IMR-90 (cell line): ENCODE measurements at regions not wholly inside any gene's neighbourhood (a gene's known extent, or its start where the extent isn't known, plus 50 kb on each side); places are given as distances from the start of the nearest gene placed in this dataset.

Experiments used
- ATAC-seq: fragments of 200-7000 bp; cut with Tn5 transposase; 2 replicates; pipeline ENCODE4 v1.9.1; 2020; ENCODE audit warnings: low read depth, mild to moderate bottlenecking, moderate library complexity
- BruUV-seq: library from RNA; stranded (reverse); fragments of 400-500 nt; replicated peaks from 2 replicates; lab custom pipeline; 2021; lab: Mats Ljungman, UMichigan
- CTCF ChIA-PET: fragments of 300-600 bp; formaldehyde crosslinking; extraction: SDS; loops from one replicate; lab custom pipeline; 2021; ENCODE audit warnings: antibody characterized with exemption; lab: Yijun Ruan, JAX
- POLR2A ChIA-PET: fragments of 300-600 bp; sonication (Branson Sonifier 250); formaldehyde crosslinking; loops from one replicate; lab custom pipeline; 2022; ENCODE audit warnings: antibody characterized with exemption; ENCODE audit not compliant: unreplicated experiment; lab: Charles Lee
- DNase-seq: peaks from one replicate; pipeline ENCODE4 v3.0.0; 2013
- H2AFZ ChIP-seq: replicated peaks from 2 replicates; pipeline ENCODE3; 2013; ENCODE audit warnings: low read length, mild to moderate bottlenecking; ENCODE audit not compliant: poor library complexity
- H2AK5ac ChIP-seq: 2 replicates; pipeline ENCODE4 v1.6.1; 2013; ENCODE audit warnings: low read depth, low read length, inconsistent platforms
- H2AK9ac ChIP-seq: replicated peaks from 2 replicates; pipeline ENCODE3; 2013; ENCODE audit warnings: mild to moderate bottlenecking, low read depth, low read length, moderate library complexity; ENCODE audit not compliant: poor library complexity
- H2BK120ac ChIP-seq: 2 replicates; pipeline ENCODE4 v1.6.1; 2013; ENCODE audit warnings: low read depth, low read length, inconsistent platforms
- H2BK15ac ChIP-seq: 3 replicates; pipeline ENCODE4 v1.6.1; 2013; ENCODE audit warnings: low read depth, low read length, inconsistent platforms
- H2BK20ac ChIP-seq: 2 replicates; pipeline ENCODE4 v1.6.1; 2013; ENCODE audit warnings: low read depth, mild to moderate bottlenecking, inconsistent platforms, low read length, moderate library complexity
- H2BK5ac ChIP-seq: 2 replicates; pipeline ENCODE4 v1.6.1; 2013; ENCODE audit warnings: mild to moderate bottlenecking, low read depth, low read length, inconsistent platforms; ENCODE audit not compliant: poor library complexity, severe bottlenecking
- H3K14ac ChIP-seq: replicated peaks from 2 replicates; pipeline ENCODE4 v1.6.1; 2013; ENCODE audit warnings: low read depth, low read length, inconsistent platforms
- H3K18ac ChIP-seq: 2 replicates; pipeline ENCODE4 v1.6.1; 2013; ENCODE audit warnings: low read depth, low read length, control low read depth
- H3K23ac ChIP-seq: 2 replicates; pipeline ENCODE4 v1.6.1; 2013; ENCODE audit warnings: low read depth, low read length, inconsistent platforms
- H3K27ac ChIP-seq: 2 replicates; pipeline ENCODE4 v1.5.1; 2013; ENCODE audit warnings: mild to moderate bottlenecking, control low read depth, low read length; ENCODE audit not compliant: insufficient read depth
- H3K27me3 ChIP-seq: 2 replicates; pipeline ENCODE4 v1.6.1; 2013; ENCODE audit warnings: low read length; ENCODE audit not compliant: control insufficient read depth, insufficient read depth
- H3K36me3 ChIP-seq: 2 replicates; pipeline ENCODE4 v1.6.1; 2013; ENCODE audit warnings: low read length, mixed read lengths; ENCODE audit not compliant: control insufficient read depth, insufficient read depth
- H3K4ac ChIP-seq: 2 replicates; pipeline ENCODE4 v1.6.1; 2013; ENCODE audit warnings: low read depth, low read length, inconsistent platforms
- H3K4me1 ChIP-seq: 2 replicates; pipeline ENCODE4 v1.6.1; 2013; ENCODE audit warnings: low read length, mixed read lengths; ENCODE audit not compliant: control insufficient read depth, insufficient read depth
- H3K4me2 ChIP-seq: 2 replicates; pipeline ENCODE4 v1.6.1; 2013; ENCODE audit warnings: low read depth, mild to moderate bottlenecking, control low read depth, low read length, moderate library complexity
- H3K4me3 ChIP-seq: 2 replicates; pipeline ENCODE4 v1.5.1; 2013; ENCODE audit warnings: low read depth, mild to moderate bottlenecking, control low read depth, low read length, moderate library complexity; ENCODE audit not compliant: insufficient read depth
- H3K56ac ChIP-seq: 2 replicates; pipeline ENCODE4 v1.6.1; 2013; ENCODE audit warnings: low read length, inconsistent platforms; ENCODE audit not compliant: insufficient read depth; ENCODE audit errors: extremely low read depth
- H3K79me1 ChIP-seq, 2 experiments: 2 replicates each; pipeline ENCODE4 v1.6.1; 2013; ENCODE audit warnings: low read length in 2 of 2, inconsistent platforms in 1 of 2, low read depth in 1 of 2
- H3K9ac ChIP-seq: 2 replicates; pipeline ENCODE4 v1.6.1; 2013; ENCODE audit warnings: low read depth, low read length, control low read depth
- H3K9me1 ChIP-seq: 2 replicates; pipeline ENCODE4 v1.6.1; 2013; ENCODE audit warnings: low read length, inconsistent platforms; ENCODE audit not compliant: insufficient read depth
- H3K9me3 ChIP-seq: 2 replicates; pipeline ENCODE4 v1.6.1; 2013; ENCODE audit warnings: low read length; ENCODE audit not compliant: control insufficient read depth, insufficient read depth
- H4K20me1 ChIP-seq: 2 replicates; pipeline ENCODE4 v1.6.1; 2013; ENCODE audit warnings: low read length, inconsistent platforms; ENCODE audit not compliant: insufficient read depth
- H4K5ac ChIP-seq: 2 replicates; pipeline ENCODE4 v1.6.1; 2013; ENCODE audit warnings: mild to moderate bottlenecking, low read depth, low read length, control low read depth
- H4K8ac ChIP-seq, 2 experiments: 2 replicates each; pipeline ENCODE4 v1.6.1; 2013; ENCODE audit warnings: low read depth in 2 of 2, low read length in 2 of 2, control low read depth in 1 of 2, inconsistent platforms in 1 of 2
- H4K91ac ChIP-seq: 2 replicates; pipeline ENCODE4 v1.6.1; 2013; ENCODE audit warnings: low read depth, low read length, inconsistent platforms; ENCODE audit not compliant: insufficient read depth
- BHLHE40 ChIP-seq: fragments of 150-350 bp; IDR thresholded peaks from 2 replicates; pipeline ENCODE4 v1.6.1; 2016; ENCODE audit warnings: mild to moderate bottlenecking, low read depth, low read length
- CEBPB ChIP-seq: IDR thresholded peaks from 2 replicates; pipeline ENCODE4 v1.6.1; 2012; ENCODE audit warnings: low read depth, low read length, improper control_type of control experiment
- CHD1 ChIP-seq: IDR thresholded peaks from 2 replicates; pipeline ENCODE4 v1.6.1; 2012; ENCODE audit warnings: low read depth, low read length, improper control_type of control experiment
- CTCF ChIP-seq: conservative IDR thresholded peaks from 2 replicates; pipeline ENCODE4 v1.5.1; 2012; ENCODE audit warnings: mild to moderate bottlenecking, low read depth, low read length, improper control_type of control experiment
- FOS ChIP-seq: fragments of 150-350 bp; IDR thresholded peaks from 2 replicates; pipeline ENCODE4 v1.6.1; 2016; ENCODE audit warnings: low read depth, low read length
- MAFK ChIP-seq: IDR thresholded peaks from 2 replicates; pipeline ENCODE4 v1.6.1; 2012; ENCODE audit warnings: low read depth, low read length, improper control_type of control experiment
- MAZ ChIP-seq: IDR thresholded peaks from 2 replicates; pipeline ENCODE4 v1.6.1; 2012; ENCODE audit warnings: low read depth, mild to moderate bottlenecking, low read length, improper control_type of control experiment, moderate library complexity, borderline replicate concordance
- MXI1 ChIP-seq: IDR thresholded peaks from 2 replicates; pipeline ENCODE4 v1.6.1; 2012; ENCODE audit warnings: low read depth, mild to moderate bottlenecking, low read length, moderate library complexity, borderline replicate concordance
- NFE2L2 ChIP-seq: fragments of 150-350 bp; IDR thresholded peaks from 2 replicates; pipeline ENCODE4 v1.6.1; 2016; ENCODE audit warnings: low read depth, mild to moderate bottlenecking, low read length
- RAD21 ChIP-seq: IDR thresholded peaks from 2 replicates; pipeline ENCODE4 v1.6.1; 2012; ENCODE audit warnings: low read length, improper control_type of control experiment
- SMC3 ChIP-seq: fragments of 150-350 bp; IDR thresholded peaks from 2 replicates; pipeline ENCODE4 v1.6.1; 2016; ENCODE audit warnings: low read depth, mild to moderate bottlenecking, antibody characterized with exemption, low read length, moderate library complexity
- USF2 ChIP-seq: fragments of 150-350 bp; IDR thresholded peaks from 2 replicates; pipeline ENCODE4 v1.6.1; 2017; ENCODE audit warnings: mild to moderate bottlenecking, antibody characterized with exemption, low read length, low read depth
- WGBS, 2 experiments: methylation state at CpG; one replicate each; pipeline versions ENCODE4 v1.1.5 to v1.1.7; 2013; ENCODE audit warnings: missing lambda C conversion rate in 2 of 2; ENCODE audit not compliant: insufficient read length in 1 of 2; ENCODE audit errors: extremely low coverage in 2 of 2; 5-methylcytosine and 5-hydroxymethylcytosine counted together
- dilution Hi-C: fragments of 300-500 bp; cut with HindIII; formaldehyde crosslinking; loops from one replicate; pipeline ENCODE4 v1.14.3; 2018; ENCODE audit warnings: low sequenced_read_pairs; ENCODE audit not compliant: unreplicated experiment
- in situ Hi-C: fragments of 300-500 bp; cut with MboI; formaldehyde crosslinking; loops from 3 replicates; pipeline ENCODE4 v1.14.3; 2019; ENCODE audit warnings: low sequenced_read_pairs, inconsistent platforms, mixed read lengths
- intact Hi-C: fragments of 100-400 bp; cut with micrococcal nuclease; formaldehyde crosslinking; loops from 2 replicates; pipeline ENCODE4 v1.10.0; 2022

GRCh38 chr3:27993051-27993450 lies 248.4 kb upstream of the CMC1 start:
- Histone ChIP-seq H3K18ac (no peak overlapping the region), H4K91ac (no peak overlapping the region), H3K27ac (no peak overlapping the region), H3K4me2 (no peak overlapping the region), H2BK20ac (no peak overlapping the region), H2AFZ (no peak overlapping the region), H4K5ac (no peak overlapping the region), H2AK9ac (no peak overlapping the region), H3K79me1 (no peaks in the 10 kb centered on the region), H3K9me3 (no peaks in the 10 kb centered on the region), H2BK120ac (no peak overlapping the region), H4K8ac (no peak overlapping the region), H2AK5ac (no peak overlapping the region), H3K9ac (no peak overlapping the region), H3K14ac (no peak overlapping the region), H3K27me3 (no peaks in the 10 kb centered on the region; the same call in 1 of the 2 replicates), H3K4ac (no peak overlapping the region), H3K23ac (no peak overlapping the region), H3K4me1 (no peaks in the 10 kb centered on the region), H2BK5ac (no peak overlapping the region), H3K4me3 (no peak overlapping the region), H2BK15ac (no peak overlapping the region), H3K56ac (no peak overlapping the region), H3K36me3 (no peaks in the 10 kb centered on the region), H4K20me1 (no peaks in the 10 kb centered on the region), H3K9me1 (no peaks in the 10 kb centered on the region)
- intact Hi-C loops (no loop called here), dilution Hi-C loops (no loop called here), in situ Hi-C loops (no loop called here)
- ChIA-PET CTCF (no interaction called here), POLR2A (interaction anchor here (0.6 kb wide), 1 partner anchor 356 kb away, joined by 3 read pairs; no protein-coding TSS in a partner anchor)
- no TSS peak for BruUV-seq
- no CpG with 5 or more reads among the region's 2 CpGs for WGBS, 2 experiments
- no peak for ATAC-seq
- DNase-seq: no peak
- no peak for TF ChIP-seq CHD1
- no peak for TF ChIP-seq MXI1
- no peak for TF ChIP-seq FOS
- no peak for TF ChIP-seq USF2
- TF ChIP-seq CTCF: no peak
- no peak for TF ChIP-seq MAZ
- no peak for TF ChIP-seq RAD21
- no peak for TF ChIP-seq MAFK
- TF ChIP-seq CEBPB: no peak
- TF ChIP-seq NFE2L2: no peak
- TF ChIP-seq BHLHE40: no peak
- no peak for TF ChIP-seq SMC3
